ENCODE measurements at regions not wholly inside any gene's neighbourhood (a gene's known extent, or its start where the extent isn't known, plus 50 kb on each side); places are given as distances from the start of the nearest gene placed in this dataset.

- TF ChIP-seq YY1 (IDR thresholded peaks at IDR 0.05; ENCODE audit: insufficient read depth, insufficient read length) (no peak), ZNF274 (IDR thresholded peaks at IDR 0.05; ENCODE audit: low read depth, low read length) (no peak), SUZ12 (IDR thresholded peaks at IDR 0.05; ENCODE audit: extremely low read depth, insufficient read depth, insufficient read length) (no peak)
These were observed 362.0 kb downstream of the ZNF248 start for GRCh38 chr10:37495415-37495814.

Measured in NT2/D1 (cell line).